ENCODE measurements at regions not wholly inside any gene's neighbourhood (a gene's known extent, or its start where the extent isn't known, plus 50 kb on each side); places are given as distances from the start of the nearest gene placed in this dataset.

- TF ChIP-seq EZH2phosphoT487 (conservative IDR thresholded peaks at IDR 0.05; ENCODE audit: low read length) (no peak), CTCF (IDR thresholded peaks at IDR 0.05; ENCODE audit: insufficient read depth, low read length, poor library complexity, severe bottlenecking) (no peak)
- Histone ChIP-seq H3K9me3 (ENCODE audit: insufficient read depth, low read length) (no peaks in the 10 kb centered on the region), H3K4me2 (ENCODE audit: low read depth, low read length, poor library complexity, severe bottlenecking) (no peak overlapping the region), H3K27ac (ENCODE audit: low read depth, low read length) (no peak overlapping the region), H3K9ac (ENCODE audit: low read length) (no peak overlapping the region), H3K4me3 (ENCODE audit: insufficient read depth, low read length, poor library complexity, severe bottlenecking) (no peak overlapping the region), H3K36me3 (ENCODE audit: low read length) (no peaks in the 10 kb centered on the region), H4K20me1 (ENCODE audit: low read depth, low read length) (no peaks in the 10 kb centered on the region), H3K9me2 (replicated peaks; ENCODE audit: insufficient read depth, low read length) (no peaks in the 10 kb centered on the region), H2AFZ (ENCODE audit: low read depth, low read length, severe bottlenecking) (no peak overlapping the region), H3K79me2 (ENCODE audit: insufficient read depth, low read length) (no peaks in the 10 kb centered on the region), H3F3A (ENCODE audit: insufficient read depth) (no peaks in the 10 kb centered on the region), H3K27me3 (ENCODE audit: low read length) (no peaks in the 10 kb centered on the region)
Observed at GRCh38 chr3:28824316-28824715, 456.6 kb upstream of the RBMS3 start.

- Histone ChIP-seq H3K27ac (ENCODE audit: low read depth, low read length) (no peak overlapping the region), H3K9me3 (ENCODE audit: insufficient read depth, low read length) (no peaks in the 10 kb centered on the region; the same call in 1 of the 2 replicates), H3K4me2 (ENCODE audit: low read depth, low read length, poor library complexity, severe bottlenecking) (no peak overlapping the region), H3K36me3 (ENCODE audit: low read length) (no peaks in the 10 kb centered on the region), H2AFZ (ENCODE audit: low read depth, low read length, severe bottlenecking) (no peak overlapping the region), H4K20me1 (ENCODE audit: low read depth, low read length) (no peaks in the 10 kb centered on the region), H3K9ac (ENCODE audit: low read length) (no peak overlapping the region), H3K79me2 (ENCODE audit: insufficient read depth, low read length) (no peaks in the 10 kb centered on the region), H3K9me2 (replicated peaks; ENCODE audit: insufficient read depth, low read length) (no peaks in the 10 kb centered on the region), H3K27me3 (ENCODE audit: low read length) (no peaks in the 10 kb centered on the region), H3F3A (ENCODE audit: insufficient read depth) (no peaks in the 10 kb centered on the region), H3K4me3 (ENCODE audit: insufficient read depth, low read length, poor library complexity, severe bottlenecking) (no peak overlapping the region)
- TF ChIP-seq CTCF (IDR thresholded peaks at IDR 0.05; ENCODE audit: insufficient read depth, low read length, poor library complexity, severe bottlenecking), result no peak
- TF ChIP-seq EZH2phosphoT487 (conservative IDR thresholded peaks at IDR 0.05; ENCODE audit: low read length), result no peak
Observed at GRCh38 chr3:28826840-28827239, 454.0 kb upstream of the RBMS3 start.

DNA sequence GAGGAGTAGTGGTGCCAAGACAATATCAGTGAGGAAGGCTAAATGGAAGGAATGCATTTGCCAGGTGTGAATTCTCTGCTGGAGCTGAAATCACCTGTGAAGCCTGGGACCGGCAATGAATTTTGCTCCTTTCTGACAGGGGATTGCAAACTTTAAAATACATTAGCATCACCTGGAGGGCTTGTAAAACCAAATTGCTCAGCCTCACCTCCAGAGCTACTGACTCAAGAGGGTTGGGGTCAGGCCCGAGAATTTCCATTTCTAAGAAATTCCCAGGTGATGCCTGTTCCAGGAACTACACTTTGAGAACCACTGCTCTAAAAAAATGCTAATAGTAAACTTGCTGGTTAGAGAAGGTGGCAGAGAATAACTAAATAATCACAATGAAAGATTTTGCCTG, 445.6 kb upstream of the RBMS3 start:
- no peak overlapping the region for H3K9ac ChIP-seq (ENCODE audit: low read length)
- H4K20me1 ChIP-seq (ENCODE audit: low read depth, low read length), result no peaks in the 10 kb centered on the region
- no peaks in the 10 kb centered on the region for H3F3A ChIP-seq (ENCODE audit: insufficient read depth)
- H3K27me3 ChIP-seq (ENCODE audit: low read length), result no peaks in the 10 kb centered on the region
- TF ChIP-seq EZH2phosphoT487 (conservative IDR thresholded peaks at IDR 0.05; ENCODE audit: low read length) (no peak), CTCF (IDR thresholded peaks at IDR 0.05; ENCODE audit: insufficient read depth, low read length, poor library complexity, severe bottlenecking) (no peak)
- no peaks in the 10 kb centered on the region; the same call in 1 of the 2 replicates for H3K9me3 ChIP-seq (ENCODE audit: insufficient read depth, low read length)
- no peak overlapping the region for H3K4me3 ChIP-seq (ENCODE audit: insufficient read depth, low read length, poor library complexity, severe bottlenecking)
- H3K9me2 ChIP-seq (replicated peaks; ENCODE audit: insufficient read depth, low read length), result no peaks in the 10 kb centered on the region
- no peak overlapping the region for H3K4me2 ChIP-seq (ENCODE audit: low read depth, low read length, poor library complexity, severe bottlenecking)
- no peak overlapping the region for H3K27ac ChIP-seq (ENCODE audit: low read depth, low read length)
- H3K79me2 ChIP-seq (ENCODE audit: insufficient read depth, low read length), result no peaks in the 10 kb centered on the region
- no peak overlapping the region for H2AFZ ChIP-seq (ENCODE audit: low read depth, low read length, severe bottlenecking)
- no peaks in the 10 kb centered on the region for H3K36me3 ChIP-seq (ENCODE audit: low read length)
